NCI-H1930 (cell line): ENCODE measurements at regions not wholly inside any gene's neighbourhood (a gene's known extent, or its start where the extent isn't known, plus 50 kb on each side); places are given as distances from the start of the nearest gene placed in this dataset.
"Not testable (repeated sequence)": the region's sequence is repeated elsewhere in the genome, so short reads cannot be mapped to it uniquely, and the experiment has no call there.

ENCODE experiments used
- DNase-seq, 2 experiments: peaks; one replicate each; lab custom pipeline; 2025; lab: John Stamatoyannopoulos, UW

DNA sequence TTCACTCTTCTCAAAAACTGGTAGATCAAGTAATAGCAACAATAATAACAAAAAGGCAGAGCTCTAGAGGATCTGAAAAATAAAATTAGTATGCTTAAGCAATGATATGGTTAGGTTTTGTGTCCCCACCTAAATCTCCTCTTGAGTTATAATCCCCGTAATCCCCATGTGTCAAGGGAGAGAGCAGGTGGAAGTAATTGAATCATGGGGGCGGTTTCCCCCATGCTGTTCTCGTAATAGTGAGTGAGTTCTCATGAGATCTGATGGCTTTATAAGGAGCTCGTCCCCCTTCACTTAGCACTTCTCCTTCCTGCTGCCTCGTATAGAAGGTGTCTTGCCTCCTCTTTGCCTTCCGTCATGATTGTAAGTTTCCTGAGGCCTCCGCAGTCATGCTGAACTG lies 60.2 kb upstream of the ABHD2 start:
- no peak for DNase-seq

DNA sequence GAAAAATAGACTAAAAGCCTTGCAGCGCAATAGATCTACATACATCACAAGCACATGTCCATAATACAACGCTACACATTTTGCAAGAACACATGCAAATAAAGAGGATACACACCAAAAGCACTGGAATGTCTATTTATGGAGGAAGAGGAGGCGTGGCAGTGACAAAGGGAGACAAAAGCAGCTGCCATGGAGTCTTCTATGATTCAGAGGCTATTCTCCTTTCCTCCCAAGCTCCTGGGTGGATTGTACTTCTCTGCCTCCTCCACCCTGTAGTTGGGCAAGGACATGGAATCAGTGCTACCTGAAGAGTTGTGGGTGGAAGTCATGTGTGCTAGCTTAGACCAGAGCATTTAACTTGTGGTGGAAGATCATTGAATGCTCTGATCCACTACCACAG lies 57.9 kb upstream of the ABHD2 start:
- DNase-seq, result no peak

DNA sequence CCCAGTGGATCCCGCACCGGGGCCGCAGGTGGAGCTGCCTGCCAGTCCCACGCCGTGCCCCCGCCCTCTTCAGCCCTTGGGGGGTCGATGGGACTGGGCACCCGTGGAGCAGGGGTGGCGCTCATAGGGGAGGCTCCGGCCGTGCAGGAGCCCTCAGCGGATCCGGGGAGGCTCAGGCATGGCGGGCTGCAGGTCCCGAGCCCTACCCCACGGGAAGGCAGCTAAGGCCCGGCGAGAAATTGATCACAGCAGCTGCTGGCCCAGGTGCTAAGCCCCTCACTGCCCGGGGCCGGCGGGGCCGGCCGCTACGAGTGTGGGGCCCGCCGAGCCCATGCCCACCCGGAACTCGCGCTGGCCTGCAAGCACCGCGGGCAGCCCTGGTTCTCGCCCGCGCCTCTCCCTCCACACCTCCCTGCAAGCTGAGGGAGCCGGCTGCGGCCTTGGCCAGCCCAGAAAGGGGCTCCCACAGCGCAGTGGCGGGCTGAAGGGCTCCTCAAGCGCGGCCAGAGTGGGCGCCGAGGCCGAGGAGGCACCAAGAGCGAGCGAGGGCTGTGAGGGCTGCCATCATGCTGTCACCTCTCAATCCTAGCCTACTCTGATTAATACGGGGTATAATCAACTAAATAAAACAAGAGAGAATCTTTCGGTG lies 56.5 kb upstream of the ABHD2 start:
- DNase-seq, result not testable (repeated sequence)

DNA sequence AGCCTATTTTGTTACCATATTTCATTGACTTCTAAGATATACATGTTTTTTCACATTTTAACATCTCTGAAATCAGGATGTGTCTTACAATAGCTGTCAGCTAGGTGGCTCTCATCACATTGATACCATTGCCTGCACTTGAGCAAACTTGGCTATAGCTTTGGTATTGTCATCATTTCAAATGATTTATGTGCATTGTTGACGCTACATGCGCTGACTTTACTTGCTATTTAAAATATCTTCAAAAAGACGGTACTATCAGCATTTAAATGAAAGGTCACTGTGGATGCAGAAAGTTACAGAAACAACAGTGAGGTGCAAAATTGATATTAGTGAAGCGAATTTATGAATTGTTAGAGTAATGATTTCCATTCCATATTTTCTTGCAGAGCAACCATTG lies 54.0 kb upstream of the ABHD2 start:
- no peak for DNase-seq

DNA sequence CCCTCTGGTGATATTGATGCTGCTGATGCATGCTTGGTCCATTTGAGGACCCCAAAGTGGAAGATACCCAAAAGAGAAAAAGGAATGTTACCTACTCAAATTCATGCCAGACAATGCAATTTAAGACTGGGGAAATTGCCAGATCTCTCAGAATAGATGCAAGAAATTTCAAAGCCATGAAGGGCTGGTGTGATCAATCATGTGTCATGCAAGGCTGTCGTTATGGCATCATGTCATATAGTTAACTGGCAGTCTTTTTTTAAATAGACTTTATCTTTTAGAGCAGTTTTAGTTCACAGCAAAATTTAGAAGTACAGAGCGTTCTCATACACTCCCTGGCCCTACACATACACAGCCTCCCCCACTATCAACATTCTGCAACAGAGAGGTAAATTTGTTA lies 53.1 kb upstream of the ABHD2 start:
- no peak for DNase-seq

DNA sequence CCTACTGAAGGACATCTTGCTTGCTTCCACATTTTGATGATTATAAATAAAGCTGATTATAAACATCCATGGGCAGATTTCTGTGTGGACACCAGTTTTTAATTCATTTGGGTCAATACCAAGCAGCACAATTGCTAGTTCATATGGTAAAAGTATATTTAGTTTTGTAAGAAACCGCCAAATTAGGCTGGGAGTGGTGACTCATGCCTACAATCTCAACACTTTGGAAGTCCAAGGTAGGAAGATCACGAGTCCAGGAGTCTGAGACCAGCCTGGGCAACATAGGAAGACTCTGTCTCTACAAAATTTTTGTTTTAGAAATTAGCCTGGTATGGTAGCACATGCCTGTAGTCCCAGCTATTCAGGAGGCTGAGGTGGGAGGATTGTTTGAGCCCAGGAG lies 52.6 kb upstream of the ABHD2 start:
- no peak for DNase-seq

DNA sequence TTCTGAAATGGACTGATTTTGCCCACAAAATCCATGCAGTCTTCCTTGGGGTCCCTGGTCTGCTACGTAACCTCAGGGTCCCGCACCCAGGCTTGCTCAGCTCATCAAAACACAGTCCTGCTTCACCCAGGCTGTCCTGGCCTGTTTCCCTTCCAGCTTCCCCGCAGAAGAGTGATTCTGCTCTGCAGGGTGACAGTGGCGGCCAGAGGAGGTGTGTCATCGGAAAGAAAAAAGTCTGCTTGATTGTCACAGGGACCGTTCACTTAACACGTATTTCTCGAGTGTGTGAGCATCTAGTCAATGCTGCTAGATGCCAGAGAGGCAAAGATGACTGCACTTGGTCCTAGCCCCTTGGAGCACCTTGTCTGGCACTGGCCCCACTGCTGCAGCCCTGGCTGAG lies 50.1 kb upstream of the ABHD2 start:
- DNase-seq, result no peak
